ENCODE measurements at regions not wholly inside any gene's neighbourhood (a gene's known extent, or its start where the extent isn't known, plus 50 kb on each side); places are given as distances from the start of the nearest gene placed in this dataset.

- DNase-seq (ENCODE audit: low spot score): no peak
- intact Hi-C loops (cut with DNase I): no loop called here
Observed at GRCh38 chr2:8392098-8392866, 289.6 kb upstream of the ID2 start.

GRCh38 chr2:8393506-8393905, 288.4 kb upstream of the ID2 start:
- intact Hi-C loops (cut with DNase I): no loop called here
- DNase-seq (ENCODE audit: low spot score): no peak

GRCh38 chr2:8394131-8394530, 287.7 kb upstream of the ID2 start:
- DNase-seq (ENCODE audit: low spot score): no peak
- intact Hi-C loops (cut with DNase I): no loop called here

- intact Hi-C loops (cut with DNase I): no loop called here
- no peak for DNase-seq (ENCODE audit: low spot score)
Observed at GRCh38 chr2:8394569-8395359, 287.1 kb upstream of the ID2 start.

GRCh38 chr2:8395718-8396117, 286.1 kb upstream of the ID2 start:
- DNase-seq (ENCODE audit: low spot score): no peak
- intact Hi-C loops (cut with DNase I): no loop called here

- no peak for DNase-seq (ENCODE audit: low spot score)
- intact Hi-C loops (cut with DNase I): no loop called here
Observed at GRCh38 chr2:8398040-8398668, 283.7 kb upstream of the ID2 start.

- intact Hi-C loops (cut with DNase I): no loop called here
- DNase-seq (ENCODE audit: low spot score): no peak
Observed at GRCh38 chr2:8399731-8400130, 282.1 kb upstream of the ID2 start.

- DNase-seq (ENCODE audit: low spot score): no peak
- intact Hi-C loops (cut with DNase I): no loop called here
Observed at GRCh38 chr2:8400196-8400595, 281.7 kb upstream of the ID2 start.

- intact Hi-C loops (cut with DNase I): no loop called here
- no peak for DNase-seq (ENCODE audit: low spot score)
Observed at GRCh38 chr2:8402222-8402621, 279.6 kb upstream of the ID2 start.

GRCh38 chr2:8403876-8404275, 278.0 kb upstream of the ID2 start:
- intact Hi-C loops (cut with DNase I): no loop called here
- DNase-seq (ENCODE audit: low spot score): no peak

- intact Hi-C loops (cut with DNase I): no loop called here
Observed at GRCh38 chr2:8405334-8405733, 276.5 kb upstream of the ID2 start.

GRCh38 chr2:8406271-8406670, 275.6 kb upstream of the ID2 start:
- intact Hi-C loops (cut with DNase I): no loop called here
- no peak for DNase-seq (ENCODE audit: low spot score)

More at GRCh38 chr2:8405334-8405733, 276.5 kb upstream of the ID2 start:
- DNase-seq (ENCODE audit: low spot score): no peak

- DNase-seq (ENCODE audit: low spot score): no peak
- intact Hi-C loops (cut with DNase I): no loop called here
Observed at GRCh38 chr2:8407332-8407731, 274.5 kb upstream of the ID2 start.

GRCh38 chr2:8408560-8409460, 273.0 kb upstream of the ID2 start:
- no peak for DNase-seq (ENCODE audit: low spot score)
- intact Hi-C loops (cut with DNase I): no loop called here

- DNase-seq (ENCODE audit: low spot score): no peak
- intact Hi-C loops (cut with DNase I): no loop called here
Observed at GRCh38 chr2:8409461-8410260, 272.2 kb upstream of the ID2 start.

GRCh38 chr2:8412082-8412481, 269.8 kb upstream of the ID2 start:
- intact Hi-C loops (cut with DNase I): no loop called here
- no peak for DNase-seq (ENCODE audit: low spot score)

- intact Hi-C loops (cut with DNase I): no loop called here
- DNase-seq (ENCODE audit: low spot score): no peak
Observed at GRCh38 chr2:8412586-8412985, 269.3 kb upstream of the ID2 start.

GRCh38 chr2:8413589-8414135, 268.2 kb upstream of the ID2 start:
- intact Hi-C loops (cut with DNase I): no loop called here
- no peak for DNase-seq (ENCODE audit: low spot score)

Measured in cardiac septum (tissue), 1 donor.